GM19351 (cell line): ENCODE measurements at regions not wholly inside any gene's neighbourhood (a gene's known extent, or its start where the extent isn't known, plus 50 kb on each side); places are given as distances from the start of the nearest gene placed in this dataset.
A peak's percentile ranks its signal among the peaks of the same experiment; 100 is the strongest.
"Not testable (repeated sequence)": the region's sequence is repeated elsewhere in the genome, so short reads cannot be mapped to it uniquely, and the experiment has no call there.

Experiments used
- ATAC-seq: cut with Tn5 transposase; IDR thresholded peaks from one replicate; pipeline ENCODE4 v1.9.1; 2021; ENCODE audit warnings: mild to moderate bottlenecking, moderate library complexity; ENCODE audit not compliant: unreplicated experiment

DNA sequence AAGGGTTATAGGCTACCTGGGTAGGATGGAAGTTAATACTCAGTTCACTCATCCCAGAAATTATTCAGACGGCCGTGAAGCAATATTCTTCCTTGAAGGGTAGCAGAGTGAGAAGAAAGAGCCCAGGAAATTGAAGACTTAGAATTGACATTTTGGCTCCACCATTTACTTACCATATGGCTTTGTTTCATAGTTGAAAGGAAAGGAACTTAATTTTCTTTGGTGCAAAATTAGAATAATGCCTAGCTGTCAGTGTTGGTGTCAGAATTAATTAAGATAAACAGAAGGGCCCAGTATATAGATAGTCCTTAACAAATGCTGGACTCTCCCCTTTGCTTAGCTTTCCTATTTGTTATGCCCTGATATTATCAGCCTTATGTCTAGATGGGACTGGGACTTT is 263.2 kb downstream of the KCNJ3 start:
- ATAC-seq: no peak

DNA sequence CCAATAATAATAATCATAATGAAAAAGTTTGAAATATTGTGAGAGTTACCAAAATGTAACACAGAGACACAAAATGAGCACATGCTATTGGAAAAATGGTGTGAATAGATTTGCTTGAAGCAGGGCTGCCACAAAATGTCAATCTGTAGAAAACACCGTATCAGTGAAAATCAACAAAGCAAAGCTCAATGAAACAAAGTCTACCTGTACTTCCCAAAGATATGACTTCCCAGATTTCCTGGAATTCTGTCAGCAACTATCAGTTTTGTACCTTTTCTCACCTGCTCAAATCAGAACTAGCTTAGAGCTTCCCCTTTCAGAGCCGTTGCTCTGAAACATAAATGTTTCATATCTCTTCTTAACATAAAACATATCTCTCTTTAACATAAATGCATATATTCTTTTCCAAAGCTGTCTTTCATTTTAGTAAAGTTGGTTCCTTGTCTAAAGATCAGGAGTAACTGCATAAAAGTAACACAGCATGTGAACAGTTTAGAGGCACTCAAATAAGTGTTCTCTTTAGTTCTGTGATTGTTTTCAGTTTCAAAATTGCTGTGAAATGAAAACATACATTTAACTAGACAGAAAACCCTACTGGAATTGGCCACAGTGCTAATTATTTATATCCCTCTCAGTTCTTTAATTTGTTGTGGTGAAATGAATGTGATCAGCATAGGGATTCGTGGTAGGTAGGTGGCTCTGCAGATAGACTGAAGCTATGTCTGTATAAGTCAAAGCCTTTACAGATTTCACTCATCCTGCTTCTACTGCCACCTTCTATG is 262.5 kb downstream of the KCNJ3 start:
- peak; percentile 86 for ATAC-seq

DNA sequence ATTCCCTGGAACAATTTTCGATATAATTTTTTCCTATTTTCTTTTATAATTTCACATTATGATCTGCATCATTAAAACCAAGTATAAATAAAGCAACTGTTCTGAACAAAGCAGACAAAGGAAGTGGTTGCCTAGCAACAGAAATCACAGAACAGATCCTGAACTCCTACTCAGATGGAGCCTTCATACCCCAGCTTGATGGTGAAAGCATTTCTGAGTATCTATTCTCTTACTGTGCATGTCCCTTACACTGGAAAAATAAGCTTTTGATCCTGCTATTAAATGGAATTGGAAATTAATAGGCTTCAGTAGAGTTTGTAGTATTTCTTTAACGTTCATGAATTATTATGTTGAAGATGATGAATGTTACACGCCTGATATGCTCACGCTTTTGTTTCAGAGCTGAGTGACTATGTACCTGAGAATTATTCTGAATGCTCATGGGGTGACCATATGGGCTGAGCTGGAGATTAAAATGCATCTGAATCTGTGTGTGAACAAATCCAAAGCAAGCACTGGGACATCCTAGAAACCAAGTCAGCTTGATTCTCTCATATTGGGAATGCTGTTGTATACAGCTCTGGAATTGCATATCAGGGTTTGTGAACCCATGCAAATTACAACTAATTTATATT is 254.0 kb downstream of the KCNJ3 start:
- no peak for ATAC-seq

DNA sequence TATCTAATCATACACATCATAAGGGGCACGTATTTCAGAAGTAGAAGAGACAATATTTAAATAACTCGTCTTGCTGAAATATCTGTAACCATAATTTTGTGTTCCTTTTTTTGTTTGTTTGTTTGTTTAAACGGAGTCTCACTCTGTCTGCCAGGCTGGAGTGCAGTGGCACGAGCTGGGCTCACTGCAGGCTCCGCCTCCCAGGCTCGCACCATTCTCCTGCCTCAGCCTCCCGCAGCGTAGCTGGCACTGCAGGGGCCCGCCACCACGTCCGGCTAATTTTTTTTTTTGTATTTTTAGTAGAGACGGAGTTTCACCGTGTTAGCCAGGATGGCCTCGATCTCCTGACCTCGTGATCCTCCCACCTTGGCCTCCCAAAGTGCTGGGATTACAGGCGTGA is 248.9 kb downstream of the KCNJ3 start:
- ATAC-seq: not testable (repeated sequence)

DNA sequence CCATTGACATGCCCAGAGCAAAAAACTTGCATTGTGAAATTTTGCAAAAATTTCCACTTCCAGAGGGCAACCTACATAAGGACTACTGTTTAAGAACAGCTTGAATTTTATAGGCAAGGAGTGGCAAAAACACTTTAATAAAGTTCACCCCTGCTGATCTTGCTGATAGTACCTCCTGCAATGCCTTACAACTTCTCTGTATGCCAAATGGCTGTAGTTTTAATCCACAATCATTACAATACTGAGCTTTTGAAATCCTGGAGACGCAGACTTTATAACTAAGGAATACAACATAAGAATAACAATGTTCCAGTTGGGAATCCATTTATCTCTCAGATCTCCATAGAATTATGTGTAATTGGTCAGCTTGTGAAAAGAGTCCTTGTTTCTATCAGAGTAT is 247.5 kb downstream of the KCNJ3 start:
- ATAC-seq: no peak

DNA sequence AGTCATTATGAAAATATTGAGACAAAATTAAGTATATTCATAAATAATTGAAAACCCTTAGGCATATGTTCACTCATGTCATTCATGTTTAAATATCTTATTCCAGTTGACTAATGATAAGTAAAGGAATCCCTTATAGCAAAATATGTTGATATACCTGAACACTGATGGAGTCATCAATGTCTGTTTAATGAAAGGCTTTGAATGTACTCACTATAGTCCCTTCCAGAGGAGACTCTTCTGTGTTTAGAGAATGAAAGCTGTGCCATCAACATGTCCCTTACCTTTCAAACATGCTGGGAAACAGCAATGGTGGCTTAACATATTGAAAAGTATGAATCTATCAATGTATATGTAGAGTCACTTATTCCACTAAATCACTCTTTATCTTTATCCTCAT is 242.9 kb downstream of the KCNJ3 start:
- ATAC-seq: no peak

DNA sequence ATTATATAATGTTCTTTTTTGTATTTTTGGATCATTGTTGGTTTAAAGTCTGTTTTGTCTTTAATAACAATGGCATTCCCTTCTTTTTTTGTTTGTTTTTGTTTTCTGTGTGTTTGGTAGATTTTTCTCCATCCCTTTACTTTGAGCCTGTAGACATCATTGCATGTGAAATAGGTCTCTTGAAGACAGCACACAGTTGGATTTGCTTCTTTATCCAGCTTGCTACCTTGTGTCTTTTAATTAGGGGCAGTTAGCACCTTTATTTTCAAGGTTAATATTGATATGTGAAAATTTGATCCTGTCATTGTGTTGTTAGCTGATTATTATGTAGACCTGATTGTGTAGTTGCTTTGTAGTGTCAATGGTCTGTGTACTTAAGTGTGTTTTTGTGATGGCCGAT is 235.7 kb downstream of the KCNJ3 start:
- ATAC-seq: no peak

DNA sequence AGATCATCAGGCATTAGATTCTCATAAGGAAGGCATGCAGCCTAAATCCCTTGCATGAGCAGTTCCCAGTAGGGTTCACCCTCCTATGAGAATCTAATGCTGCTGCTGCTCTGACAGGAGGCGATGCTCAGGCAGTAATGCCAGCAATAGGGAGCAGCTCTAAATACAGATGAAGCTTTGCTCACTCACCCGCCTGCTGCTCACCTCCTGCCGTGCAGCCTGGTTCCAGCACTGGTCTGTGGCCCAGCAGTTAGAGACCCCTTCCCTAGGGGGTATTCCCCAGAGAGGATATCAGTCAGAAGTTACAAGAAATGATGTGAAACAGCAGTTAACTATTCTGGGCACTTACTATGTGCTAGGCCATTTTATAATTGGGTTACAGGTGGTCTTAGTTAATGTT is 226.0 kb downstream of the KCNJ3 start:
- no peak for ATAC-seq

DNA sequence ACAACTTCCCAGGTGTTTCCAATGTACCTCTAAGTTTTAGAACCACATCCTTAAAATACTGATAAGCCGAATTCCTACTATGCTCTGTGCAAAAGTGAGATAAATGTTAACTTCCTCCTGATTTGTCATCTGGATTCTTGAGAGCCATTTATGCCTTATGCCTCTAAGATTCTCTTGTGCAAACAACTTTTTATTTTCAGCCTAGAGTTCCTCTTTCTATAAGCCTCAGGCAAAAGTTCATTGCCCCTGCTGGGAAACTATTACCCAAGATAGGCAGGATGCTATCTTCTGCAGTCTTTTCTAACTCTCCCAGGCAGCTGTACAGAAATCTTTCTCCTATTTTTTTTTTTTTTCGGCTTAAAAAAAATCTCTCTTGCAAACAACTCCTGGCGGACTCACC is 216.1 kb downstream of the KCNJ3 start:
- no peak for ATAC-seq

DNA sequence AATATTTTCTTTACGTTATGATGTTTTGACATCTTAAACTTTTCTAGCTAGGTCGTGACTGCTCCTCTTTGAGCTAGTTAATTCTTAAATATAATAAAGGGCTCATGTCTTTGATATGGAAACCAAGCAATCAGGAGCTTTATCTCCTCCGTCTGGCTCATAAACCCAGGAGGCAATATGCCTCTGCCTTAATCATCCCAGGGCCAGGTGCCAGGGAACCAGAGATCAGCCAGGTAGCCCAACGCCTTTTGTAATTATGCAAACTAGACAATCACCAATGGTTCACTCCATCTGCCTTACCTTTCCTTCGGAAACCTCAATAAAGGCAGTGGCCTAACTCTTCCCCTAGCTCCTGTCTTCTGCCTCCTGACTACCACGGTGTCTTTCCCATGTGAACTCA is 213.7 kb downstream of the KCNJ3 start:
- no peak for ATAC-seq

DNA sequence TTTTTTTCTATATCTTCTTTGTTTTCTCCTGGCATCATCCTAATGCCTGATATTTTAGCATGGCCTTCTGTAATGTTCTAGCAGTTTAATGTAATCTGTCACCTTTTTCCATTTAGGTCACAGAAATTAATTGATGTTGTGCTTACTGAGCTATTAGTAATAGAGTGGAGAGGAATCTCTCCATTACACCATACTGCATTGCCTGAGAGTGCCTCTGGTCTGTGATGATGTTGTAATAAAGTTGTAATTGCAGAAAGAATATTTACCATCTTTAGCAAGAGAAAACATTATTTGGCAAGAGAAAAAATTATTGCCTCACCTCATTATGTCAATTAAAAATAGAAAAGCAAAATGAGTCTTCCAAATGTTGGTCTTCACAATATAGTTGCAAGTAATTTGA is 213.2 kb downstream of the KCNJ3 start:
- ATAC-seq: no peak

DNA sequence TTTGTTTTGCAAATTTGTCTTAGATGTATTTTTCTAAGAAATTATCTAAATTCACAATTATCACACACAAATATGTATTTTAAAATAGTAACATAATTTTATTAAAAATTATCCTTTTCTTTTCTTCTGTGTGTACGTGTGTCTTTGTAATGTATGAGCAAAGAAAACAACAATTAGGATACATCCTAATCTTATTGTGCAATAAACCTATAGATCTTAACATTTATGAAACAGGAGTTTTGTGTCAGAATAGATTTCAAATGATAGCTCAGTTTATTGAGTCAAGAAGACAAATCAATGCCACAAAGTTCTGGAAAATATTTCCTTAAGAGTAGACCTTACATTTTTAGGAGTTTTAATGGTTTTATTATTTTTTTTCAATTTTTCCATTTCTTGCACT is 212.2 kb downstream of the KCNJ3 start:
- ATAC-seq: no peak

DNA sequence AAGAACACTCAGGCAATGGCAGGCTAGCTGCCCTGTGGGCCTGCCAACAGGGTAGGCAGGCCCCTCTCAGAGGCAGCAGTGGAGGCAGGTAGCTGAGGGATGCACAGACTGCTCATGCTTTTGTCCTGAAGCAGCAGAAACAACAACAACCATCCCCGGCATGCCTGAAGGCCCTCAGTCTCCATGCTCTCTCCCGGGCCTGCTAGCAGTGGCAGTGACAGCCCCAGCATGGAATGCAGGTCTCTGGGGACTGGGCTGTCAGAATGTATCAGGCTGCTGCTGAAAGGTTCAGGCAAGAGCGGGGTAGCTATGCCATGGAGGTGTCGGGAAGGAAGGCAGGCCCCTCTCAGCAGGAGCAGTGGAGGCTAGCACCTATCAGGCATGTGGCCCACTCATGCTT is 209.8 kb downstream of the KCNJ3 start:
- ATAC-seq: no peak
